ENCODE measurements at regions not wholly inside any gene's neighbourhood (a gene's known extent, or its start where the extent isn't known, plus 50 kb on each side); places are given as distances from the start of the nearest gene placed in this dataset.

DNA sequence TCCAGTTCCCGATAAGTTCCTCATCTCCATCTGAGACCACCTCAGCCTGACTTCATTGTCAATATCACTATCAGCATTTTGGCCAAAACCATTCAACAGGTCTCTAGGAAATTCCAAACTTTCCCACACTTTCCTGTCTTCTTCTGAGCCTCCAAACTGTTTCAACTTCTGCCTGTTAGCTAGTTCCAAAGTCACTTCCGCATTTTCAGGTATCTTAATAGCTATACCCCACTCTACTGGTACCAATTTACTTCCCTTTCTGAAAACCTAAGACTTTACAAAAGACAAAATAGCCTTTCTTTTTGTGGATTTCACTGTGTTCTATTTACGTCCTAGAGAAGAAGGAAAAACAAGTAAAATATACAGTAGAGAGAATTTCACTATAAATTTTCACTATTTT is 147.0 kb upstream of the FMN2 start:
- TF ChIP-seq, protein P1, sequence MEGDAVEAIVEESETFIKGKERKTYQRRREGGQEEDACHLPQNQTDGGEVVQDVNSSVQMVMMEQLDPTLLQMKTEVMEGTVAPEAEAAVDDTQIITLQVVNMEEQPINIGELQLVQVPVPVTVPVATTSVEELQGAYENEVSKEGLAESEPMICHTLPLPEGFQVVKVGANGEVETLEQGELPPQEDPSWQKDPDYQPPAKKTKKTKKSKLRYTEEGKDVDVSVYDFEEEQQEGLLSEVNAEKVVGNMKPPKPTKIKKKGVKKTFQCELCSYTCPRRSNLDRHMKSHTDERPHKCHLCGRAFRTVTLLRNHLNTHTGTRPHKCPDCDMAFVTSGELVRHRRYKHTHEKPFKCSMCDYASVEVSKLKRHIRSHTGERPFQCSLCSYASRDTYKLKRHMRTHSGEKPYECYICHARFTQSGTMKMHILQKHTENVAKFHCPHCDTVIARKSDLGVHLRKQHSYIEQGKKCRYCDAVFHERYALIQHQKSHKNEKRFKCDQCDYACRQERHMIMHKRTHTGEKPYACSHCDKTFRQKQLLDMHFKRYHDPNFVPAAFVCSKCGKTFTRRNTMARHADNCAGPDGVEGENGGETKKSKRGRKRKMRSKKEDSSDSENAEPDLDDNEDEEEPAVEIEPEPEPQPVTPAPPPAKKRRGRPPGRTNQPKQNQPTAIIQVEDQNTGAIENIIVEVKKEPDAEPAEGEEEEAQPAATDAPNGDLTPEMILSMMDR (IDR thresholded peaks at IDR 0.05 in 8 of 11, conservative IDR thresholded peaks at IDR 0.05 in 3 of 11) = no peak
- TF ChIP-seq POLR2A (IDR thresholded peaks at IDR 0.05) = no peak
- no peak for TF ChIP-seq POLR2AphosphoS5 (IDR thresholded peaks at IDR 0.05)
